ENCODE measurements at regions not wholly inside any gene's neighbourhood (a gene's known extent, or its start where the extent isn't known, plus 50 kb on each side); places are given as distances from the start of the nearest gene placed in this dataset.

- no peak for DNase-seq
- ATAC-seq (ENCODE audit: poor library complexity) = no peak
- intact Hi-C loops (cut with DNase I) = no loop called here
Measured at GRCh38 chr16:73226675-73227074, 178.7 kb upstream of the ZFHX3 start.

DNA sequence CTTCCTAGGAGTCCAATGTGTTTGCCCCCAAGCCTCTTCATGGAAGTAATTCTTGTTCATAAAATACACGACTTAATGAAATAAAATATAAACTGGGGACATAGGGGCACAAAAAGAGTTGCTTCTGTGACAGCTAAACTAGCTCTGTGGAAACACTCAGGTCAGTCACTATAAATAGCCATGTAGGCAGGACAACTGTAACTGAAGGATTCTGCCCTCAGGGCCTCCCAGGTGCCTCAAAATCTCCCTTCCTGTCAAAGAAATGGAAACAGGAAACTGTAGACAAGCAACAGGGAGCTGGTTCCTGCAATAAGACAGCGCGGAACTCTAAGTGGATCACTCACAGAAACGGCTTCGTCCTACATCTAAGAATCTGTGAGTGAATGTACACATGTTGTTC lies 178.1 kb upstream of the ZFHX3 start:
- ATAC-seq (ENCODE audit: poor library complexity) (no peak), DNase-seq (no peak)
- intact Hi-C loops (cut with DNase I) = no loop called here

DNA sequence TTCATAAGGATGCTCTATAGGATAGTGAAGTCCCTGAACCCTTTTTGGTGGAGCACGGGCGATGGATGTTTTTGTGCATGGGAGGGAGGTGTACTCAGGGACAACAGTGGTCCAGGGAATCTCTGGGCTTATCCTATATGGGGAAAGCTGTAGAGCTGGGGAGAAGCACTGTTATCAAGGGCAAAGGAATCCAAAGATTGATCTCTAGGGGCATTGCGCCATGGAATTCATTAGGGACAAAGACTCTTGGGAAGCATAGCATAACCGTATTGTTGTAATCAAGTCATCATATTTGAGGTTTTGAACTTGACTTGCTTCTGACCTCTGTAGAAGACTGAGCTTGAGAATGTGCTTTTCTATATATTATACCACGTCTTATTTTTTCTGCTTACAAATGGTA lies 172.9 kb upstream of the ZFHX3 start:
- ATAC-seq (ENCODE audit: poor library complexity) (no peak), DNase-seq (no peak)
- intact Hi-C loops (cut with DNase I) = no loop called here

DNA sequence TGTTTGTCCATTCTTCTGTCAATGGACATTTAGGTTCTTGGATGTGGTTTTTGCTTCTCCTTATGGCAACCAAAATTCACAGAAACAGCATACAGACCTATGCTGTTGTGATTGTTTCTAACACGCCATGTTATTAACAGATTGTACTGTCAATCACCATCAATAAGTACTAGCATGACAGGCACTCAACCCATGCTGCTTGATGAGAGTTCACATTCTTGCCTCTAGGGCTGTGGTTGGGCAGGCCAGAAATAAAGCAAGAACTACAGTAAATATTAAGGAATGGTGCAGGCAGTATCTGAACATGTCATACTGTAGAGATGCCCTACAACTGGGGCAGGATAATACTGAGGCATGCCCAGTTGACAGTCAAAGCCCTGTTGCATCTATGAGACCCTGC lies 171.2 kb upstream of the ZFHX3 start:
- intact Hi-C loops (cut with DNase I) = no loop called here
- DNase-seq = no peak
- ATAC-seq (ENCODE audit: poor library complexity) = no peak

GRCh38 chr16:73217654-73218053 lies 169.7 kb upstream of the ZFHX3 start:
- ATAC-seq (ENCODE audit: poor library complexity) (no peak), DNase-seq (no peak)
- intact Hi-C loops (cut with DNase I) = no loop called here

DNA sequence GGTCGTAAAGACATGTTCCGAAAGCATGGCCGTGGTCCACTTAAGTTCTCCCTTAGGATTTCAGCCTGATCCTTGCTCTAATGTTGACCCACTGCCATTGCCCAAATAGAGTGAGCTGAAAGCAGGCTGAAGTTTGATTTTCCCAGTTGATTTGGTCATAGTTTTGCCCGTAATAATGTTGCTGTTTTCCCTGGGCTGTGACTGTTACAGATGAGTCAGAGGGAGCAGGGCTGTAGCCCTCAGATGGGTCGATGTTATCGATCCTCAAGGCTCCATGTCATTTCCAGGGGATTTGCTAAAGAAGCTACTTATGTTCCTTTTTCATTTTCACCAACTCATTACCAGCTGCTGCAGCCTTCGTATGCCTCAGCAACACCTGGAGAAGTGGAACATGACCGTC lies 169.0 kb upstream of the ZFHX3 start:
- DNase-seq (no peak), ATAC-seq (ENCODE audit: poor library complexity) (no peak)
- intact Hi-C loops (cut with DNase I) = no loop called here

- DNase-seq (no peak), ATAC-seq (ENCODE audit: poor library complexity) (no peak)
- intact Hi-C loops (cut with DNase I) = no loop called here
Measured at GRCh38 chr16:73215678-73216377, 167.9 kb upstream of the ZFHX3 start.

DNA sequence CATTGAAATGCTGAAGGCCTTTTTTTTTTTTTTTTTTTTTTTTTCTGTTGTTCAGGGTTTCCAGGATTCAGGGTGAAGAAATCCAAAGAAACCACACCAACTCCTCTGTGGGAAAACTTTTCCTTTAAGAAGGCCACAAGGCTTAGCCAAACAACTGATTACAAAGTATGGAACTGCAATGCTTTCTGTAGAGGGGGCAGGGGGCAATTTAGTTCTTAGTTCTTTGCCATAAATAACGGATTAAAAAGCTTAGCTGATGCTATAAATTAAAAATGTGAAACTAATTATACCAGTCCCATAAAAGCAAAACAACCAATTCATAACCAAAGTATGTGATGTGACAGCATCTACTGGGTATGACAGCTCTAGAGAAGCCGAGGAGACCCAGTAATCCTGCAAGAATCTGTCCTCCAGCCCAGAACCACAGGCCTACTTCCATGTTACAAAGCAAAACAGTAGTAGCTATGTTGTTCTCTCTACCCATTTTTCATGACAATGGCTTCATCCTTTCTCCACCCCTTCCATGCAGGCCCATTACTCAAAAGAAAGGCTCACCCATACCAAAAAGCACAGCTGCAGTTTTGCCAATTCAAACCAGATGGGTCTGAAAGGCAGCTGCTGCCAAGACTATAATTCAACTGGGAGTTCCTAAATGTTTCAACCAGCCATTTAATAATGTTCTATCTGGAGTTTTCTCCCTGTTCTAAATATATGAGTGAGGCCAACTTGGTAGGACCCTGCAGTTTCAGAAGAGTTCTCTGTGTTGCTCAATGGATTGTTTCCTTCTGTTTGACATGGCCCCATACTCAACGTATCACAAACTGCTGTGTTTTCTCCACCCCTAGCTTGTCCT lies 167.1 kb upstream of the ZFHX3 start:
- DNase-seq (no peak), ATAC-seq (ENCODE audit: poor library complexity) (peak; percentile 69)
- intact Hi-C loops (cut with DNase I) = no loop called here

DNA sequence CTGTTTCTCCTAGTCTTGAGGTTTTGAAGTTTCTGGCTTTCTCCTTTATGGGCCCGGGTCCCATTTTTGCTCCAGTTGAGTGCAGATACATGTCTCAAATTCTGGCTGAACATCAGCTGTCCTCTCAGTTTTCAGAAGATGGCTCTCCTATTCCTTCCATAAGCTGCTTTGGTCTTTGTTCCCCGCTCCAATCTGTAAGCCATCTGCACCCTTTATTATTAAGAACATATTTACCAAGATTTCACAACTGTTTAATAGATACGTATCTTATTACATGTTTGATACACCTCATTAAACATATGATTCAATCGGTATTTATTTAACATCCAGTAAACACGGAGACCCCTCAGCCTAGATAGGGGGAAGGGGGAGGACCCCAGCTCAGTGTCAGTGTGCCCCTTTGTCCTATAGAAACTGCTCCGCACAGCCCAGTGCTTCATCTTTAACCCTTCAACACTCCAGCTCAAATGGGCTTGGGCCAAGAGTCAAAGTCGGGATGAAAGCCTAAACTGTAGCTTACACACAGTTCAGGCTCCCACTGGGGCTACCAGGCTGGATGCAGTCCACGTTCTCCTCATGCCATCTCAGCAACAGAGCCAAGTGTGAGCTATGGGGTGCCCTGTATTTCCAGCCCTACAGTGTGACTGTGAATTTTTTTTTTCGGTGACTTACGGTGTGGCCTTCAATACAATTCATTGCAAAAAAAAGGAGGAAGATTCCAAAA lies 166.0 kb upstream of the ZFHX3 start:
- DNase-seq (no peak), ATAC-seq (ENCODE audit: poor library complexity) (no peak)
- intact Hi-C loops (cut with DNase I) = no loop called here

- intact Hi-C loops (cut with DNase I) = no loop called here
- ATAC-seq (ENCODE audit: poor library complexity) (no peak), DNase-seq (no peak)
Measured at GRCh38 chr16:73212431-73212830, 164.5 kb upstream of the ZFHX3 start.

DNA sequence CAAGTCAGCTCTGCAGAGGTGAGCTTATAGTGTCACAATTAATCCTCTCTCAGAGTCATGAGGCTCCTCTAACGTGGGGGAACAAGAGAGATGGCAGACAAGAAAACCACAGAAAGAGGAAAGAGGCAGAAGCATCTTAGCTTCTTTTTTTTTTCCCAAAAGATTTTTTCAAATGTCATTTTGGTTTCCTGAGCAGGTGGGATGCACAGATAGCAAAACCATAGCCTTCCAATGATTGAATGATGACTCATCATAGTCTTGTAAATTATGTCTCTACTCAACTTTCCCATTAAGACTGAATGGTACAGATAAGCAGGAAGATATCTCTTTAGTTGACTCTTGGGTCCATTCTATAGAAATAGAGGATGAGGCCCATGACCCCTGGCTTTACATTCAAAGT lies 162.8 kb upstream of the ZFHX3 start:
- DNase-seq = no peak
- intact Hi-C loops (cut with DNase I) = no loop called here
- ATAC-seq (ENCODE audit: poor library complexity) = no peak

DNA sequence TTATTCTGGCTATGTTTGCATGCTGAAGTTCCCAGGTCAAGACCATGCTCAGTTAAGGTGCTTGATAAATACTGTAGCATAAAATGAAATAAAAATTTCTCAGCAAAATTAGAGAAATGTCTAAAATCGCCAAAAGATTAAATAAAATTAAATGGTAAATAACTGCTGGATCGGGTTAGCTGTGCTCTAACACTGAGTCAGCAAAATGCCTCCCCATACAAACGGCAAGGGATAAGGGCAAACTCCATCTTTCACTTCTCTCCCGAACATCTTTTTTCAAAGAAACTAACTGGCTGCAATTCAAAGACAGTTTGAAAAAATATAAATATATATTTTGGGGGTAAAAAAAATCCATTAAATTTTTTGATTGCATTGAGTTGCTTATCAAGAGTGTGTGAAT lies 162.2 kb upstream of the ZFHX3 start:
- DNase-seq (no peak), ATAC-seq (ENCODE audit: poor library complexity) (no peak)
- intact Hi-C loops (cut with DNase I) = no loop called here

DNA sequence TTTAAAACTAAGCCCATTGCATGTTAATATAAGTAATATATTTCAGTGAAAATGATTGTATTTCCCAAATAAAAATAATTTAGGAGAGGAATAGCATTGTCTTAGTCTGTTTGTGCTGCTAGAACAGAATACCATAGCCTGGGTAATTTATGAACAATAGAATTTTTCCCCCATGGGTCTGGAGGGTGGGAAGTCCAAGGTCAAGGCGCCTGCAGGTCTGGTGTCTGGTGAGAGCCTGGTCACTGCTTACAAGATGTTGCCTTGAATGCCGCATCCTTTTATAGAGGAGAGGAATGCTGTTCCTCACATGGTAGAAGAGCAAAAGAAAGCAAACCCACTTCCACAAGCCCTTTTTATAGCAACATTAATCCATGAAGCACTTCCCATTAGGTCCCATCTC lies 161.3 kb upstream of the ZFHX3 start:
- intact Hi-C loops (cut with DNase I) = loop anchor here (10.0 kb wide), 1 partner anchor 374 kb away; no protein-coding TSS in a partner anchor
- ATAC-seq (ENCODE audit: poor library complexity) = no peak
- no peak for DNase-seq

GRCh38 chr16:73206151-73206707 lies 158.3 kb upstream of the ZFHX3 start:
- intact Hi-C loops (cut with DNase I) = loop anchor here (10.0 kb wide), 1 partner anchor 371 kb away; no protein-coding TSS in a partner anchor
- no peak for DNase-seq
- ATAC-seq (ENCODE audit: poor library complexity) = peak; percentile 63

DNA sequence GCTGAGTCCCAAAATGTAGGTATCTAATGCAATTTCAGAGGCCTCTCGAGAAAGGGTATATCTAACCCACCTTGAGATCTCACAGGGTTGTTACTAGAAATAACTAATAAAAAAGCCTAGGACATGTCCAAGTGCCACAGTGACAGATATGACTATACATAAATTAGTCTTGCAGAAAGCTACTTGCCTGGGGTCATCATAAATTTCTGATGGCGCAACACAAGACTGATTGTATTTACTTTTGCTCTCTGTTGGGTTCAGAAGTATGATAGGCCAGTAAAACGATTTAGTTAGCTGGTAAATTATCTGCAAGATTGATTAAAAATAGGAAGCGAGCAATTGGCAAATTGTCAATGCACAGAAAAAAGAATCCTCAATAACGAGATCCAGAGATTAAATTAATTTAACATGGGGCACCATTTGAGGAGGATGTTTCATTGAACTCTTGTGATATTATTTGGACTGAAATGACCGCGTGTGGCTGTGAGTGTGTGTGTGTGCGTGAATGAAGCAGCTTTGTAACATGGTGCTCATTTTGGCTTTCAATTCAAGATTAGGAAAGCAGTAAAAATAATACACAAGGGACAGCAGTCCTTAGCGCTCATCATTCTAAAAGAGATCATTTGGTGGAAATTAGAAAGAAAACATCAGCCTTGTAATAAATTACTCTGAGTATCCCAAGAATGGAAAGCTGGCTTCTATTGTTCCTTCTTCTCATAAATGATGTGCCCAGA lies 157.4 kb upstream of the ZFHX3 start:
- no peak for ATAC-seq (ENCODE audit: poor library complexity)
- DNase-seq = no peak
- intact Hi-C loops (cut with DNase I) = loop anchor here (10.0 kb wide), 1 partner anchor 371 kb away; no protein-coding TSS in a partner anchor

- ATAC-seq (ENCODE audit: poor library complexity) (no peak), DNase-seq (no peak)
- intact Hi-C loops (cut with DNase I) = loop anchor here (10.0 kb wide), 1 partner anchor 370 kb away; no protein-coding TSS in a partner anchor
Measured at GRCh38 chr16:73204359-73205152, 156.6 kb upstream of the ZFHX3 start.

DNA sequence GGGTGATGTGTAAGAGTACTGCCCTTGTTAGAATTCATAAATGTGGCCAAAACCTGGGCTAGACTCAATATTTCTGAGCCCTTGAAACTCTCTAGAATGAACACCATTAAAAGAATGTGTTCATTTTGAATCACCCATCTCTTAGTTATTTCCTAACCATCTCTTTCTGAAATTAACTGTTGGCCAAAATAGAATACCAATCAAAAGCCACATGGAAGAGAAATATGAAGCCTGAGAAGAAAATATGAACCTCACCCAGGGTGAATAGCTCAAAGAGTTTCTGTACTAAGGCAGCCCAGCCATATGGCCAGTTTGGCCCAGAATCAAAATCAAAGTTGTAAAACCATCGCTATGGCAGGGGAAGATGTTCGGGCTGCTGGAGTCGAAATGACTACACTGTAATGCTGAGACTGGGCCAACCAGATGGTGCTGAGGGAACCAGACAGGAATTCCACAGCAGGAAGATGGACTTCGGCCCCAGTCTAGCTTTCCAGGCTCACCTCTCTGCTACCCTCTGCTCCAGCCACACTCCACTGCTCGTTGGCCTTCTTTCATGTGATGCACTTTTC lies 154.3 kb upstream of the ZFHX3 start:
- peak; percentile 45 for ATAC-seq (ENCODE audit: poor library complexity)
- DNase-seq = no peak
- intact Hi-C loops (cut with DNase I) = loop anchor here (10.0 kb wide), 1 partner anchor 367 kb away; no protein-coding TSS in a partner anchor

Data from Right ventricle myocardium superior (tissue), 1 donor.